ENCODE measurements at regions not wholly inside any gene's neighbourhood (a gene's known extent, or its start where the extent isn't known, plus 50 kb on each side); places are given as distances from the start of the nearest gene placed in this dataset.

GRCh38 chr13:39159393-39159792 is 121.1 kb downstream of the NHLRC3 start:
- TF ChIP-seq CTCF (conservative IDR thresholded peaks at IDR 0.05; ENCODE audit: low read length) = no peak
- TF ChIP-seq EZH2phosphoT487 (IDR thresholded peaks at IDR 0.05; ENCODE audit: borderline replicate concordance) = no peak

Measured in Loucy (cell line).